ENCODE measurements at regions not wholly inside any gene's neighbourhood (a gene's known extent, or its start where the extent isn't known, plus 50 kb on each side); places are given as distances from the start of the nearest gene placed in this dataset.
"Not testable (repeated sequence)": the region's sequence is repeated elsewhere in the genome, so short reads cannot be mapped to it uniquely, and the experiment has no call there.

DNA sequence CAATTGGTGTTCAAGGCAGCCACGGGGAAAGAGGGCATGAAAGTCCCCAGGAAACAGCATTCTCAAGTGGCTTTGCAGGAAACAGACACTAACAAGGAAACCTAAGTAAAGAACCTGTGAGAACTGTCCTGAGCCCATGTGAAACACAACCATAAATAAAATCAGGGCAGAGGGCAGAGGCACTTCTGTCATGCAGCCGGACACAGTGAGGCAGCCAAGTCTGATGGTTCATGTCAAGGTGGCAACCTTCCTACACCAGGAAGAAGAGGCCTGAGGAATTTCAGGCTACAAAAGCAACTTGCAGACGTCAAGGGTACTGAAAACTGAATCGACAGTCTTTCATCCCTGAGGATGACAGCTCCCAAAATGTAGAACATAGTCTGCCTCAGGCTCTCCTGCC lies 458.2 kb upstream of the NPVF start:
- no peak overlapping the region for H3K4me3 ChIP-seq (ENCODE audit: low read depth, low read length)

DNA sequence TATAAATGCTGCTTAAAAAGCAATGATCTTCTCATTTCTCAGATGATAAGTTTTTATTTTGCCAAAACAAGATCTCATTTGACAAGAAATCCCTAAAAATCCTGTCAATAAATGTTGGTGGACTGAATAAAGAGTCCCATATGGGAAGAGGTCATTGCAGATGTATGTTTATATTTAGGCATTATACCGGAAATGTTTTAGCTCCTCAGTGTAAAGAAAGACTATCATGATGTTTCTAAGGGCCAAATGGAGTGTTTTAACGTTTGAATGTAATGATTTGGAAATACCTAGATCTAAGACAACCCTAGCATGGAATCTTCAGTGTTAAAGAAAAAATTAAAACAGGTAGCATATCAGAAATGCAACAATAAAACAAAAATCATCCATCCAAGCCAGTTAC lies 457.8 kb upstream of the NFE2L3 start:
- H3K4me3 ChIP-seq (ENCODE audit: low read depth, low read length): no peak overlapping the region

DNA sequence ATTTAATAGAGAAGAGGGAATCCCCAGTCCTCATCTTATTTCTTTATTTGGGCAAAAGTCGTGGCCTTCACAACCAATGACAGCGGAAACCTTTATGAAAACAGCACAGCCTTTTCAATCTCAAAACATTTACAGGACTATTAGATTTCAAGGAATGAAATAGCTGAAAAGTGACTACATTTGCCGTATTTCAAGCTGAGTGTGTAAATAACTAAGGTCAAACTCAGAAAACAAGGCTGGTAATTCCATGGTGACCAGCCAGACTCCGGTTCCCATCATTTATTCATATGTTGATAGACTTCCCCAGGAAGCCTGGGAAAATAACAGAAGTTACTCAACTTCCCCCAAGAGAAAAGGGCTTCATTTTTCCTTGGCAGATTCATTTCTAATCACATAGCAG lies 457.3 kb upstream of the NFE2L3 start:
- H3K4me3 ChIP-seq (ENCODE audit: low read depth, low read length): no peak overlapping the region

DNA sequence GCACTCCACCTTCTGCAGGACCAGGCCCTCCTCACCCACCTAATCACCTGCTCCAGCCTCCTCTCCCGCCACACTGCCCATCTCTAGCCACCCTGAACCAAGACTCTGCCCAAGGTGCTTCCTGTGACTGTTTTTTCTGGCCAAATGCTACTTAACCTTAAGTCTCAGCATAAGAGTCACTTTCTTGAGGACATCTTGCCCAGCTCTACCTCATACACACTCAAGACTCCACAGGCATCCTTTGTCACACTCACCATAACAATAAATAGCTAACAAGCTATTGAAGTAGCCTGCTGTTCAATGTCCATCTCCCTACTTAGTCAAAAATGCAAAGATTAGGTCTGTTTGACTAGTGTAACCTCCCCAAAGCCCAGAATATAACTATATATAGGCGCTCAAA lies 455.4 kb upstream of the NFE2L3 start:
- H3K4me3 ChIP-seq (ENCODE audit: low read depth, low read length): no peak overlapping the region

DNA sequence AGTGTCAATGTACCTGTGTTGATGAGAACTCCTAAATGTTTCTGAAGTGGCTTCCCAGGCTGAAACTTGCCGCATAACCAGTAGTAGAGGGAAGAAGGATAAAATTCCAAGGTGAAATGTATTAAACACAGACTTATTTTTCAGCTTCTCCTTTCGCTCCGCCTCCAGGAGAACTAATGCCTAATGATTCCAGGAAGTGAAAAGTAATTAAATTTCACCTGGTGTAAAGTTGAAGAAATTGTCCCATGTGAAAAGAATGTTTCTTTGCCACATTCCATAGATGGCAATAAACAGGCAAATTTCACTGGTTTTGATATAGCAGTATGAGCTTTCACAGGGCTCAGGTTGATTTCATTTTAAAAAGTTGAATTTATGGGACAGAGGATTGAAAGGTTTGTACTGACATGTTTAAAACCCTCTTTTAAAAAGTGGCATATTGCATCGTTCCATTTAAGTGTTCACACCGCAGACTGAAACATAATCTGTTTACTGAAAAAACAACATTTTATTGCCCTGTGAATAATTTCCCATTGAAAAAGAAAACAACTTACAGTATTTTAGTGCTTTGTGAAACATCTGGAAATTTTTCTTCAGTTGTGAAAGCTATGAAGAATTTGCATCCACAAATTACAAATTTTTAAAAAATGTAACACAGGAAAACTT lies 453.4 kb upstream of the NFE2L3 start:
- H3K4me3 ChIP-seq (ENCODE audit: low read depth, low read length): no peak overlapping the region

DNA sequence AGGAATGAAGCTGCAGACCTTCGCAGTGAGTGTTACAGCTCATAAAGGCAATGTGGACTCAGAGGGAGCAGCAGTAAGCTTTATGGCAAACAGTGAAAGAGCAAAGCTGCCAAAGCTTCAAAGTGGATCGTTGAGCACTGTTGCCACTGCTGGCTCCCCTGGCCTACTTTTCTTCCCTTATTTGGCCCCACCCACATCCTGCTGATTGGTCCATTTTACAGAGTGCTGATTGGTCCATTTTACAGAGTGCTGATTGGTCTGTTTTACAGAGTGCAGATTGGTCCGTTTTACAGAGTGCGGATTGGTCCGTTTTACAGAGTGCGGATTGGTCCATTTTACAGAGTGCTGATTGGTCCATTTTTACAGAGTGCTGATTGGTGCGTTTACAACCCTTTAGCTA lies 451.9 kb upstream of the NFE2L3 start:
- not testable (repeated sequence) for H3K4me3 ChIP-seq (ENCODE audit: low read depth, low read length)

DNA sequence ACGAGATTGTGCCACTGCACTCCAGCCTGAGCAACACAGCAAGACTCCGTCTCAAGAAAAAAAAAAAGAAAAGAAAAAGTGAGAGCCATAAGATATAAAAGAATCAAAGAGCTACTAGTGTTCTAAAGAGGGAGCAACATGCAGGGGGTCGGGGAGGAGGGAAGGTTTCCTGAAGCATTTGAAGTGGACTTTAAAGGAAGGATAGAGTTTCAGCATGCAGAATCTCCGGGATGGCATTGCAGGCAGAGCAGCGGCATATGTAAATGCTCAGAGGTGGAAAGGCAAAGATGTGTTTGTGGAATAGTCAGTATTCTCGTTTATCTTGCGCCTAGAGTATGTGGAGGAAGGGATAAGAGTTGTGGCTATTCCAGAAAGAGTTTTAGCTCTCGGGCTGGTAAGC lies 447.6 kb upstream of the NFE2L3 start:
- H3K4me3 ChIP-seq (ENCODE audit: low read depth, low read length): no peak overlapping the region

DNA sequence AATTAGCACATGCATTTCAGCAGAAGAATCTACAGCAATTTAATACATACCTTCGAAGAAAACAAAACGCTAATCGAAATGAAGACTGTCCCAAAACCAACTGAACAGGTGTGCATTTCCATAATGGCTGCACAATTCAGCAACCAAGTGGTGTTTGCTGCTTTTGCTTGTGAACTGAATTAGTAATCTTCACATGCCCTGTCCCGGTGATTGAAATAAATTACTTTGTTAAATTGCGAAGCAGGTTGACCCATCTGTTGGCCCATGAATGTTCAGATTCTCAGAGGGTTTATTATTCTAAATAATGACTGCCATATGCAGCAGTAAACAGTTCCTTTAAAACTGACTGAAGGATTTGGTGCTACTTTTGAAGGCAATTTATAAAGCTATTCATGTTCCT lies 445.2 kb upstream of the NFE2L3 start:
- H3K4me3 ChIP-seq (ENCODE audit: low read depth, low read length): no peak overlapping the region

DNA sequence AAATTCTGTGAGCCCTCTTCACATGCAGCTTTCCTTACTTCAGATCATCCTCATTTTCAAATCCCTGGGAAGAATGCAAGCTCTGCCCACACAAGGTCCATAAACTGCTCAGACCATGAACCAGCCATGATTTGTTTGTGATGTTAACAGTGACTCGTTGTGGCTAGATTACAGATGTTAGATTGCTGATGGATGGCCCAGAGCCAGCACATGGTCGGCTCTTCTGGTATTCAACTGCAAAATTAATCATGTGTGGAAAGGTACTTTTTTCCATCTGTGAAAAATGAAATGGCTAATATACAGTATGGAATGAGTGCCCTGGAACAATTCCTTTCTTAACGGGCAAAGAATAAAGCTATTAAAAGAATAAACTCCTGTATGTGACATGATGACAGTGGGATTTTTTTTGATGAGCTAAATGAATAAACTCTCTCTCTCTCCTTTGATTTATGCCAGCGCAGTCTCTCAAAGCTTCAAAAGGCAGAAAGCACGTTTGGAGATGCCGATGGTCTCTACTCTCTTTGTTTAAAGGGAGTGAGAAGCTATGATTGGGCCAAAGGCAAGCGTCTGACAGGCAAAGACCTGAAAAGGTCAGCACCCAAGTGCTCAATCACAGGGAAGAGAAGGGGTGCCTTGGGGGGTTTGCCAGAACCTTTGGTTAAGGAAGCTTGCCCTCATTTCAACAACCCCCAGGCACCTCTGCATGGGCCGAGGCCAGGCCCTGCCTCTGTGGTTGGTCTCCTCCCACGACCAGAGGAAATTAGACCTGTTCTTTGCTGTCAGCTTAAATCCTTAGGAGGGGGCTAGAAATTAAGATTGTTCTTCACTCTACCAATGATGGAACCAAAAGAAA lies 444.0 kb upstream of the NFE2L3 start:
- H3K4me3 ChIP-seq (ENCODE audit: low read depth, low read length): no peak overlapping the region

DNA sequence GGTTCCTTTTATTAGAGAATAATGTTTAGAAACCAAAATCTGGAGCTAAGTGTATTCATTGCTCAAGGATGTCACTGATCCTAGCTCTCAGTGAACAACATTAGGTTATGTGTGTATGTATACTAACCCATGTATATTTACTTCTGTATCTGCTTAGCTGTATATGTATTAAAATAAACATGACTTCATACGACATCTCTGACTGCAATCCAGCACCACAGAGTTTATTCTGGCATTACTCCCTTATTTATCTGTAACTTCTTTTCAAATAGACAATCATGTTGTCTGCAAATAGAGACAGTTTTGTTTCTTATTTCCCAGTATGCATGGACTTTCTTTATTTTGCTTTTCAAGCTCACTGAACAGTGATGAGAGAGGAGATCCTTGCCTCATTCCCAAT lies 441.0 kb upstream of the NFE2L3 start:
- H3K4me3 ChIP-seq (ENCODE audit: low read depth, low read length): no peak overlapping the region

DNA sequence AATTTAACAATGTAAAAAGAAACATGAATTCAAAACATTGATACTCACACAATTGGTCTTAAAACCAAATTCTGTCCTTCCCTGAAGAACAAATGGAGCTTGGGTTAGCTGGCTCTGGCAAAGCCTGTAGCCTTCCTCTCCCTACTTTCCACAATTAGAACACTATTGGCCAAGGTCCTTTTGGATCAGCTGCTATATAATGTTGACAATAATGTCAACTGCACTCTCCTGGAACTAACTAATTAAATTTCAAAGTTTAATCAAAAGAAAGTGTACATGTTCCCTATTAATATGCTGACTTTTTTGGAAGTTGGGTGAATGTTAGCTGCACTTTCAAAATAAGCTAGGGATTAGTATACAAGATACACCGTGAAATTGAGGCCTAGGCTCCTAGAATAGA lies 440.1 kb upstream of the NFE2L3 start:
- H3K4me3 ChIP-seq (ENCODE audit: low read depth, low read length): no peak overlapping the region

DNA sequence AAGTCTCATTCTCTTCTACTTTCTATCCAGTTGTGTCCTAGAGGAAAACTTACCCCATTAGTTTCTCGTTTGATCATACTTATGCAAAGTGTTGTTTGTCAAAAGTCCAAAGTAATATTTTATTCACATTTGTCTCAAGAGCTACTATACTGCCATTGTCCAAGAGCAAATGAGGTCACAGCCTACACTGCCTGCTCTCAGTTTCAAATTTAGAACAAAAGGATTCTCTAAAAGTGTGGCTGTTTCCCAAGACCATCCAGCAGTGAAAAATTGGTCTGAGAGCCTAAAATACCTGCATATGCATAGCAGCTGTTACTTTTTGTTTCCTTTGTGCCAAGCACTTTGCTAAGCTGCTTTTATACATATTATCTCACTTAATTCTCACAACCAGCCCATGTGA lies 439.5 kb upstream of the NFE2L3 start:
- H3K4me3 ChIP-seq (ENCODE audit: low read depth, low read length): no peak overlapping the region

DNA sequence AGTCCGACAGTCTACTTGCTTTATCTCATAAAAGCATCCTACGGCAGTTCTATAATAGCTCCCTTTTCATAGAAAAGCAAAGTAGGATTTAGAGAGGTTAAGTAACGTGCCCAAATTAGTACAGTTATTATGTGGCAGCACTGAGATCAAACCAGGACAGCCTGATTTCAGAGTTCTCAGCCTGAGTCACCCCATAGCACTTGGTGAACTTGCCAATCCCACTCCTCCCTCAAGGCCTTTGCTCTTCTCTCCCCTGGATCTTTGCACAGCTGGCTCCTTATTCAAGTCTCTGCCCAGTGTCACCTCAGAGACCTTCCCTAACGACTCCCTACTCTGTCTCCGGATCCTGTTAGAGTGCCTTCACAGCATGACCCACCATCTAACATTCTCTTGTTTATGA lies 438.0 kb upstream of the NFE2L3 start:
- no peak overlapping the region for H3K4me3 ChIP-seq (ENCODE audit: low read depth, low read length)

DNA sequence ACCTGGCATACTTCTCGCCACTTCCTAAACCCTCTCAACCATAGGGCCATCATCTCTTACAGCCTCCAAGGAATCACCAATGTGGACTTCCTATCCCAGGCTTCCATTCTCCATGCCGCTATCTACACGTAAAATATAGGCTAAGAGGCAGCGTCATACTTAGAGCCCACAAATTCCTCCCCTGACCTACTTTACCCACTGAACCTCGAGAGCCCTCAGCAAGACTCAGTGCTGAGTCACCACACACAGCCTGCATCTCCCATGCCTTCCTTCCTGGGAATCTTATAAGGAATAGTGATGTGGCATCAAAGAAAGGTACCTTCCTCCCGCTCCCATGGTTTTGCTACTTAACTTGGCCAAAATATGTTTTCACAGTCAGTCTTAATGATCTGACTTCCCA lies 435.6 kb upstream of the NFE2L3 start:
- no peak overlapping the region for H3K4me3 ChIP-seq (ENCODE audit: low read depth, low read length)

DNA sequence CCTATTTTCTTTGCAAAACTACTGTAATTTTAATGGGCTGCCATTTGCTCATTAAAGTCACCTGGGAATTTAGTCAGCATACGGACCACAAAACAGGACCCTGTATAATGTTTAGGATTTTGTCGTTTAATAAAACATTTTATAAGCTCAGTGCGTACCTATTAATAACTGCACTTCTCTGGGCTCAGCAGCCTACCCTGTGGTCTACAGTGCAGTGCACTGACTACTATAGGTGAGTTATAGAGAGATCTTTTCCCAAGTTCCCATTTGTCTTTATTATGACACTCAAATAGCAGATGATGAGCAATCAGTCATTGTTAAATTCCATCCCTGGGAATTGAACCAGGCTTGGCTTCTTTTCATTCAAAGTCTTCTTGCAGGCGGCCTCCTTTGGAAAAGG lies 433.4 kb upstream of the NFE2L3 start:
- no peak overlapping the region for H3K4me3 ChIP-seq (ENCODE audit: low read depth, low read length)

DNA sequence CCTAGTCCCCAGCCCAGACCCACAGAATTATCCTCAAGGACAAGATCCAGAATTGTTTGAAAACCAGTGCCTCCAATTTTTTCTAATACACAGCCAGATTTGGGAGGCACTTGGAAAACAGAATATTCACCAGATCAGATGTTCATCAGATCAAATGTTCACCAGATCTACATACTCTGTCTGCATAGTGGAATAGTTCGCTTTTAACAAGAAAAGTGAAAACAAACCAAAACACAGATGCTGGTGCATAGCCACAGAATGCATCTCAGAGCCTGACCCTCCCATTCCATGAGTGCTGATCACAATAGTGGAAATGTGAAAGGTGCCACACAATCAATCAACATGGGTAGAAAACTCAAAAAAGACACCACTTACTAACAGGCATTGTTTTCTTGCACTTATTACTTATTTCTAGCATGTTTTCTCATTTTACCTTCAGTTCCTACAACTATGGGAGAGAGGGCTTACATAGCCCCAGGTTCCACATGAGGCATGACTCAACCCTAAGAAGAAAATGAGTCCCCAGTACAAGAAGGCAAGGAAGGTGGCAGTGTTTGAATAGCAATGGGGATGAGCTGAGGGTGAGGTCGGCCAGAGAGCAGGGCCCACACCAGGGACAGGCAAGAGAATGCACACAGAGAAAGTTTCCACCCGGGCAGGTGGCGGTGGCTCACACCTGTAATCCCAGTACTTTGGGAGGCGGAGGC lies 432.7 kb upstream of the NFE2L3 start:
- no peak overlapping the region for H3K4me3 ChIP-seq (ENCODE audit: low read depth, low read length)

DNA sequence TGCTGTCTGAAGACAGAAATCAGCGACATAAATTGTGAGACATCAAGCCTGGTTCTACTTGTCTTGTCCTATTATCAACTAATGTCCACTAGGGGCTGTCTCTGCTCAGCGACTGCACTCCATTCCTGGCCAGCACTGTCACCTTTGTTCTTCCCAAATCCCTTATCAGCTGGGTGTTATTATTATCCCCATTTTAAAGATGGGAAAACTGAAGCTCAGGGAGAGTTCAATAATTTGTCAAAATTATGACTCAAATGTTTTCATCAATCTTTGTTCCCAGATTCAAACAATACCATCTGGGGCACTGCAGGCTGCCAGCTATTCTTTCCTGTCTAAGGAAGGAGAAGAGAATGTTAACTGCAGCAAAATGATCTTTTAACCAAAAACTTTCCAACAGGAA lies 431.6 kb upstream of the NFE2L3 start:
- H3K4me3 ChIP-seq (ENCODE audit: low read depth, low read length): no peak overlapping the region

DNA sequence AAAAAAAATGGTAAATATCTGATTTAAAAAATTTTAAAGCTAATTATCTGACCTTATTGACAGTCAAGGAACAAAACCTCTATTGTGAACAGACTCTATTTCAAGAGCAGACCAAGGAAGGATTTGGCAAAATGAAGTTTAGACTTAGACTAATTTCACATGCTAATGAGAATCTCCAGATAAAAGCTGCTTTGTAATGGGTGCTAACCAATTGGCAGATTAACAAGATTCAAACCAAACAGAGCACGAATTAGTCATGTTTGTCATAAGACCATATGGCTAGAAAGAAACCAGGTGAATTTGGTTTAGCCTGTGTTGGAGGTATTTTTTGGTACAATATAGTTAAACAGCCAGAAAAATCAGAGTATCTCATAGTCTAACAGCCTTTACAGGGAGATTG lies 429.1 kb upstream of the NFE2L3 start:
- H3K4me3 ChIP-seq (ENCODE audit: low read depth, low read length): no peak overlapping the region

DNA sequence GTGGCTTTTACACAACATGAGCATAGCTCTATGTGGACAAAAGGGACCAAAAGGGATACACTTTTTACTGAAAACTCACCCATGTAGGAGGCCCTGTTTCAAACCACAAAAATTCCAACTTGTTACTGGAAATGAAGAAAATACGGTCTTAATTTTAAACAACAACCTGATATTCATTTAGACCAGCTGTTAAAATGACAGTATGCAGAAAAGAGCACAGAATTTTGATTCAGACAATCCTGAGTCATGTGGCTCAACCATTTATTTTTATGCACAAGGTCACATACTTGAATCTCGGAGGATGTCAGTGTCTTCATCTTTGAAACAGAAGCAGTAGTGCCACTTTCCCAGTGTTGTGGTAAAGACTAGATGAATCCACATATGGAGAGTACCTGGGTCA lies 426.5 kb upstream of the NFE2L3 start:
- H3K4me3 ChIP-seq (ENCODE audit: low read depth, low read length): no peak overlapping the region

DNA sequence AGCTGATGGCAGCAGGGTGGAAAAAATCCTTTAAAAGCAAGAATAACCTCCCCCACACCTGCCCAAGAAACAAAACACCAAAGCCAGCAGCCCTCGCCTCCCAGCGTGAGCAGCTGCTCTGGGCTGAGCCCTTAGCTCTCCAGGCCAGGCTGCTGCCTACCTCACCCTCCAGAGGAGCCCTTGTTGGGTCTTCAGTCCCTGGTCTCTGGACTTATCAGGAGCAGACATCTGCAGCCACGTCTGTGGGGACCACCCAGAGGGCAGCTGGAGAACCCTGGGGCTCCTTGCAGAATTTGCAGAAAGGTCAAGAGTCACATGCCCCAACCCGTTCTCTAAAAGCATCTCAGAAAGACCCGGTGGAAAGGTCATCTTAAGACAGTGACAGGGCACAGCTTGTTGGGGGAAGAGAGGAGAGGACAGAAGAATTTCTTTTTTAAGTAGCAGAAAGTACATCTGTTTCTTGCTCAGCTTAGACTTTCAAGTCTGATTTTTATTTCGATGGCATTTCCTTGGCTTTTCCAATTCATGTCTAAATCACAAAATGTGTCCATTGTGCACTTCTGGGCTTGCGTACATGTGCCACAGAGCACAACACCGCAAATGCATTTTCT lies 425.7 kb upstream of the NFE2L3 start:
- H3K4me3 ChIP-seq (ENCODE audit: low read depth, low read length): no peak overlapping the region

DNA sequence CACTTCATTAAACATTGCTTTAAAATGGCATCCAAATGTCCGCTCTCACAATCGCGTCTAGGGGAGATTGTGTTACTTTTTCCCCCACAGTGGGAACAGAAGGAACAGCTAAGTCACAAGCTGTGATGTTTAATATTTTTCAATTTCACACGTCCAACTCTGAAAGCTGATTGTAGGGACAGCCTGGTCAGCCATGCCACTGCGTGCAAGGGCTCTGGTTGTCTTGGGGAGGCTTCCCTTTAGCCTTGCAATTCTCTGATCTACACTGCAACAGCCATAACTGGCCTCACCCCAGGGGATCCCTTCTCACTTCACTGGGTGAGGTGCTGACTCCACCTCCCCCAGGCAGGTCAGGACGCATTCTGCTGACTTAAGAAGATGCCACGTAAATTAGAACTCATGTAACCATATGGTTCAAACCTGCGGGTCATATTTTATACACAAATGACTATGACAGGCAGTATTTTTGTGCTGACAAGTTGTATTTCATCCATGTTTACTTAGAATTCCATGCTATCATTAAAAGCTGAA lies 425.2 kb upstream of the NFE2L3 start:
- no peak overlapping the region for H3K4me3 ChIP-seq (ENCODE audit: low read depth, low read length)

All from iPS-11a (cell line).